A549 (cell line): ENCODE measurements at regions not wholly inside any gene's neighbourhood (a gene's known extent, or its start where the extent isn't known, plus 50 kb on each side); places are given as distances from the start of the nearest gene placed in this dataset.

Experiments used
- CBX8 ChIP-seq: fragments of 200-600 bp; sonication (generic); IDR thresholded peaks from 2 replicates; pipeline ENCODE4 v1.6.1; 2016
- CEBPB ChIP-seq, 2 experiments: fragments of >200 bp in 1 of 2; sonication (Bioruptor Twin) in 1 of 2; formaldehyde crosslinking in 1 of 2; IDR thresholded peaks; 2 replicates each; pipeline ENCODE4 v1.6.1; 2012 to 2016
- CTCF ChIP-seq: fragments of >200 bp; sonication (Bioruptor Twin); formaldehyde crosslinking; IDR thresholded peaks from 3 replicates; pipeline ENCODE4 v1.5.1; 2016
- HES2 ChIP-seq: fragments of >200 bp; sonication (Bioruptor Twin); formaldehyde crosslinking; IDR thresholded peaks from 2 replicates; pipeline ENCODE4 v1.6.1; 2016
- HOXA7 ChIP-seq: fragments of 250-450 bp; sonication (Bioruptor Pico); IDR thresholded peaks from 2 replicates; pipeline ENCODE4 v1.5.0; 2020; ENCODE audit warnings: mild to moderate bottlenecking, moderate library complexity
- JUNB ChIP-seq: fragments of >200 bp; sonication (Bioruptor Twin); formaldehyde crosslinking; IDR thresholded peaks from 2 replicates; pipeline ENCODE4 v1.6.1; 2016
- MAZ ChIP-seq: fragments of 150-350 bp; IDR thresholded peaks from 2 replicates; pipeline ENCODE4 v1.6.1; 2014; ENCODE audit warnings: antibody characterized with exemption, low read depth, low read length, borderline replicate concordance
- MYC ChIP-seq: IDR thresholded peaks from 2 replicates; pipeline ENCODE4 v1.6.1; 2012; ENCODE audit warnings: mild to moderate bottlenecking, inconsistent platforms, low read length, improper control_type of control experiment, borderline replicate concordance
- NFE2L2 ChIP-seq: fragments of 150-350 bp; conservative IDR thresholded peaks from 2 replicates; pipeline ENCODE4 v1.6.1; 2014; ENCODE audit warnings: low read length
- NPAS2 ChIP-seq: fragments of 250-450 bp; sonication (Bioruptor Pico); IDR thresholded peaks from 2 replicates; pipeline ENCODE4 v1.8.0; 2022; ENCODE audit warnings: mild to moderate bottlenecking, moderate library complexity, borderline replicate concordance
- POLR2A ChIP-seq: IDR thresholded peaks from 2 replicates; pipeline ENCODE4 v1.6.1; 2012; ENCODE audit warnings: mild to moderate bottlenecking, low read length
- RAD21 ChIP-seq, 2 experiments: fragments of >200 bp in 1 of 2; sonication (Bioruptor Twin) in 1 of 2; formaldehyde crosslinking in 1 of 2; IDR thresholded peaks in 1 of 2; conservative IDR thresholded peaks in 1 of 2; 2 replicates in 1 of 2; 3 replicates in 1 of 2; pipeline ENCODE4 v1.6.1; 2012 to 2018; ENCODE audit warnings: inconsistent platforms in 1 of 2
- RNF2 ChIP-seq: fragments of 200-600 bp; sonication (generic); IDR thresholded peaks from 2 replicates; pipeline ENCODE4 v1.6.1; 2016; ENCODE audit warnings: low read depth, mild to moderate bottlenecking, antibody characterized with exemption, moderate library complexity, borderline replicate concordance
- USF2 ChIP-seq: fragments of 450-650 bp; IDR thresholded peaks from 2 replicates; pipeline ENCODE4 v1.6.1; 2014; ENCODE audit warnings: antibody characterized with exemption

- TF ChIP-seq JUNB: no peak
- no peak for TF ChIP-seq MYC
- no peak for TF ChIP-seq CEBPB (IDR thresholded peaks at IDR 0.05)
- no peak for TF ChIP-seq MAZ
- TF ChIP-seq NPAS2: no peak
- no peak for TF ChIP-seq POLR2A
- TF ChIP-seq NFE2L2: no peak
- no peak for TF ChIP-seq RAD21 (conservative IDR thresholded peaks at IDR 0.05 in 1 of 2, IDR thresholded peaks at IDR 0.05 in 1 of 2)
- TF ChIP-seq HES2: no peak
- TF ChIP-seq CTCF: no peak
- TF ChIP-seq HOXA7 (CRISPR knock-in tag): no peak
- TF ChIP-seq RNF2: no peak
- TF ChIP-seq USF2: no peak
- no peak for TF ChIP-seq CBX8
Observed at GRCh38 chr6:170091000-170091638, 199.8 kb downstream of the DLL1 start.
